B cell (primary cell): ENCODE measurements at regions not wholly inside any gene's neighbourhood (a gene's known extent, or its start where the extent isn't known, plus 50 kb on each side); places are given as distances from the start of the nearest gene placed in this dataset.

Source experiments
- ATAC-seq: fragments of 200-7000 bp; cut with Tn5 transposase; one replicate; pipeline ENCODE4 v1.10.0; 2021; ENCODE audit warnings: low read depth, mild to moderate bottlenecking, moderate number of reproducible peaks, moderate library complexity
- CTCF ChIA-PET: fragments of 350-600 bp; sonication (Branson Sonifier 250); formaldehyde crosslinking; loops from one replicate; lab custom pipeline; 2021; ENCODE audit warnings: antibody characterized with exemption, inconsistent platforms; lab: Charles Lee
- POLR2A ChIA-PET: fragments of 350-600 bp; sonication (Branson Sonifier 250); formaldehyde crosslinking; loops from one replicate; lab custom pipeline; 2021; ENCODE audit warnings: antibody characterized with exemption; lab: Charles Lee
- DNase-seq: peaks from one replicate; pipeline ENCODE4 v3.0.0; 2013
- H2AFZ ChIP-seq: 2 replicates; pipeline ENCODE4 v1.6.1; 2012; ENCODE audit warnings: mild to moderate bottlenecking, low read depth, low read length; ENCODE audit not compliant: insufficient read depth, poor library complexity, severe bottlenecking
- H3K27ac ChIP-seq, 2 donors: 1 replicate in 1 of 2; 2 replicates in 1 of 2; pipeline ENCODE4 v1.5.1; 2012 to 2013; ENCODE audit warnings: low read length in 2 of 2, mild to moderate bottlenecking in 2 of 2, moderate library complexity in 1 of 2
- H3K27me3 ChIP-seq, 4 experiments: fragments of 200-600 bp in 1 of 4; sonication (generic) in 1 of 4; replicated peaks in 1 of 4; 1 replicate in 2 of 4; 2 replicates in 2 of 4; pipeline versions ENCODE4 v1.6.1 to v1.7.0; 2013 to 2016; ENCODE audit warnings: low read length in 3 of 4, mild to moderate bottlenecking in 2 of 4, mixed read lengths in 1 of 4, moderate library complexity in 1 of 4; ENCODE audit not compliant: insufficient read depth in 4 of 4, control insufficient read depth in 3 of 4; ENCODE audit errors: control extremely low read depth in 1 of 4
- H3K36me3 ChIP-seq, 2 experiments: replicated peaks in 1 of 2; 1 replicate in 1 of 2; 2 replicates in 1 of 2; pipeline versions ENCODE4 v1.6.1 to v1.7.1; 2013; ENCODE audit warnings: low read length in 1 of 2; ENCODE audit not compliant: insufficient read depth in 2 of 2, control insufficient read depth in 1 of 2; ENCODE audit errors: control extremely low read depth in 1 of 2, extremely low read depth in 1 of 2
- H3K4me1 ChIP-seq, 2 donors: fragments of 200-600 bp in 1 of 2; sonication (generic) in 1 of 2; 1 replicate in 1 of 2; 2 replicates in 1 of 2; pipeline versions ENCODE4 v1.5.1 to v1.6.1; 2013 to 2017; ENCODE audit warnings: low read length in 2 of 2; ENCODE audit not compliant: control insufficient read depth in 2 of 2, insufficient read depth in 2 of 2
- H3K4me2 ChIP-seq: replicated peaks from 2 replicates; pipeline ENCODE3; 2012; ENCODE audit warnings: mild to moderate bottlenecking, low read depth, low read length; ENCODE audit not compliant: poor library complexity, severe bottlenecking
- H3K4me3 ChIP-seq, 5 experiments: fragments of 200-600 bp in 1 of 5; sonication (generic) in 1 of 5; 1 replicate in 3 of 5; 2 replicates in 2 of 5; pipeline versions ENCODE4 v1.5.1 to v1.7.0; 2011 to 2016; ENCODE audit warnings: low read length in 4 of 5, mild to moderate bottlenecking in 4 of 5, low read depth in 2 of 5, control low read depth in 1 of 5, moderate library complexity in 1 of 5; ENCODE audit not compliant: insufficient read depth in 1 of 5; ENCODE audit errors: control extremely low read depth in 1 of 5, extremely low read depth in 1 of 5
- H3K79me2 ChIP-seq: fragments of 200-600 bp; sonication (generic); one replicate; pipeline ENCODE4 v1.6.0; 2016; ENCODE audit warnings: low read length; ENCODE audit not compliant: control insufficient read depth, insufficient read depth
- H3K9ac ChIP-seq: fragments of 200-600 bp; sonication (generic); 2 replicates; pipeline ENCODE4 v1.6.1; 2017; ENCODE audit warnings: mild to moderate bottlenecking, low read length, moderate library complexity
- H3K9me3 ChIP-seq, 3 donors: one replicate each; pipeline versions ENCODE4 v1.6.1 to v1.7.1; 2013; ENCODE audit warnings: low read length in 2 of 3; ENCODE audit not compliant: control insufficient read depth in 2 of 3, insufficient read depth in 1 of 3; ENCODE audit errors: control extremely low read depth in 1 of 3
- H4K20me1 ChIP-seq: 2 replicates; pipeline ENCODE4 v1.6.0; 2012; ENCODE audit warnings: mild to moderate bottlenecking, low read length; ENCODE audit not compliant: insufficient read depth, control insufficient read depth, poor library complexity, severe bottlenecking
- H3K27ac Mint-ChIP-seq: one replicate; pipeline ENCODE4 v1.8.0; 2021; ENCODE audit warnings: mixed read lengths
- H3K27me3 Mint-ChIP-seq: one replicate; pipeline ENCODE4 v1.8.0; 2021; ENCODE audit warnings: mixed read lengths
- H3K4me1 Mint-ChIP-seq: one replicate; pipeline ENCODE4 v1.8.0; 2021; ENCODE audit warnings: mixed read lengths
- H3K4me3 Mint-ChIP-seq: one replicate; pipeline ENCODE4 v1.8.0; 2021; ENCODE audit warnings: mixed read lengths
- H3K9me3 Mint-ChIP-seq: one replicate; pipeline ENCODE4 v1.8.0; 2022; ENCODE audit warnings: mixed read lengths; ENCODE audit not compliant: insufficient read depth
- CTCF ChIP-seq: fragments of 200-600 bp; IDR thresholded peaks from one replicate; pipeline ENCODE4 v1.8.0; 2022; ENCODE audit warnings: antibody characterized with exemption, mild to moderate bottlenecking
- EZH2 ChIP-seq: IDR thresholded peaks from 2 replicates; pipeline ENCODE4 v1.6.1; 2012; ENCODE audit warnings: borderline replicate concordance, low read depth, mild to moderate bottlenecking, moderate library complexity, low read length; ENCODE audit not compliant: insufficient read depth, poor library complexity, severe bottlenecking
- WGBS: methylation state at CpG from one replicate; pipeline ENCODE4 v1.1.5; 2013; ENCODE audit warnings: missing lambda C conversion rate; ENCODE audit not compliant: insufficient coverage; 5-methylcytosine and 5-hydroxymethylcytosine counted together
- intact Hi-C: fragments of 100-400 bp; cut with micrococcal nuclease; formaldehyde crosslinking; loops from one replicate; pipeline ENCODE4 v1.10.0; 2022

- no peak overlapping the region for H3K27ac ChIP-seq
- H3K9me3 ChIP-seq: no peaks in the 10 kb centered on the region
- H3K79me2 ChIP-seq: no peaks in the 10 kb centered on the region
- H3K4me1 ChIP-seq: no peaks in the 10 kb centered on the region
- H4K20me1 ChIP-seq: no peaks in the 10 kb centered on the region
- Mint-ChIP-seq H3K27me3 (peaks cover 10% of the 10 kb centered on the region), H3K27ac (no peak overlapping the region), H3K4me3 (no peak overlapping the region), H3K4me1 (no peaks in the 10 kb centered on the region), H3K9me3 (no peaks in the 10 kb centered on the region)
- H2AFZ ChIP-seq: no peak overlapping the region
- ChIA-PET CTCF (no interaction called here), POLR2A (no interaction called here)
- intact Hi-C loops: no loop called here
- 100% methylated on average over 1 of the region's 2 CpGs for WGBS
- DNase-seq (no peak), ATAC-seq (no peak)
- no peaks in the 10 kb centered on the region for H3K27me3 ChIP-seq
- H3K36me3 ChIP-seq: no peaks in the 10 kb centered on the region
- TF ChIP-seq EZH2: no peak
- TF ChIP-seq CTCF: no peak
- H3K4me3 ChIP-seq: no peak overlapping the region
- no peak overlapping the region for H3K4me2 ChIP-seq
- no peak overlapping the region for H3K9ac ChIP-seq
Measured at GRCh38 chr5:160918386-160918785, 66.4 kb upstream of the ATP10B start.

GRCh38 chr5:160906090-160906489, 54.1 kb upstream of the ATP10B start:
- H3K4me1 ChIP-seq: no peaks in the 10 kb centered on the region
- no peaks in the 10 kb centered on the region for H3K79me2 ChIP-seq
- H3K27me3 Mint-ChIP-seq: peaks cover 11% of the 10 kb centered on the region
- no peaks in the 10 kb centered on the region for H3K9me3 ChIP-seq
- H3K9me3 Mint-ChIP-seq: no peaks in the 10 kb centered on the region
- intact Hi-C loops: no loop called here
- CTCF ChIA-PET: no interaction called here
- no peak for ATAC-seq
- DNase-seq: no peak
- no peak overlapping the region for H3K4me3 Mint-ChIP-seq
- H3K4me3 ChIP-seq: no peak overlapping the region
- POLR2A ChIA-PET: no interaction called here
- no peaks in the 10 kb centered on the region for H3K27me3 ChIP-seq
- TF ChIP-seq CTCF (no peak), EZH2 (no peak)
- no peaks in the 10 kb centered on the region for H3K36me3 ChIP-seq
- H2AFZ ChIP-seq: no peak overlapping the region
- H3K27ac Mint-ChIP-seq: no peak overlapping the region
- H3K4me1 Mint-ChIP-seq: no peaks in the 10 kb centered on the region
- no peaks in the 10 kb centered on the region for H4K20me1 ChIP-seq
- no peak overlapping the region for H3K4me2 ChIP-seq
- H3K27ac ChIP-seq: no peak overlapping the region
- WGBS: no CpG with 5 or more reads among the region's 3 CpGs
- no peak overlapping the region for H3K9ac ChIP-seq
